COLO829 (cell line): ENCODE measurements at regions not wholly inside any gene's neighbourhood (a gene's known extent, or its start where the extent isn't known, plus 50 kb on each side); places are given as distances from the start of the nearest gene placed in this dataset.
"Not testable (repeated sequence)": the region's sequence is repeated elsewhere in the genome, so short reads cannot be mapped to it uniquely, and the experiment has no call there.

ENCODE experiments used
- DNase-seq: peaks from one replicate; pipeline ENCODE4 v3.0.0; 2012; ENCODE audit warnings: low spot score

GRCh38 chr5:142542078-142542477 is 143.8 kb downstream of the FGF1 start:
- DNase-seq, result no peak

- DNase-seq, result no peak
These were observed 144.9 kb downstream of the FGF1 start for GRCh38 chr5:142540922-142541422.

GRCh38 chr5:142539154-142539740 is 146.6 kb downstream of the FGF1 start:
- DNase-seq, result no peak

- no peak for DNase-seq
These were observed 148.0 kb downstream of the FGF1 start for GRCh38 chr5:142537938-142538337.

GRCh38 chr5:142532781-142533176 is 153.1 kb downstream of the FGF1 start:
- DNase-seq, result no peak

- no peak for DNase-seq
These were observed 153.7 kb downstream of the FGF1 start for GRCh38 chr5:142531977-142532780.

- no peak for DNase-seq
These were observed 155.0 kb downstream of the FGF1 start for GRCh38 chr5:142530904-142531303.

GRCh38 chr5:142529626-142530278 is 156.1 kb downstream of the FGF1 start:
- no peak for DNase-seq

GRCh38 chr5:142527664-142528295 is 158.1 kb downstream of the FGF1 start:
- no peak for DNase-seq

- no peak for DNase-seq
These were observed 158.7 kb downstream of the FGF1 start for GRCh38 chr5:142527234-142527633.

GRCh38 chr5:142522983-142523382 is 162.9 kb downstream of the FGF1 start:
- no peak for DNase-seq

GRCh38 chr5:142521706-142522105 is 164.2 kb downstream of the FGF1 start:
- DNase-seq, result no peak

GRCh38 chr5:142520885-142521284 is 165.0 kb downstream of the FGF1 start:
- DNase-seq, result no peak

- not testable (repeated sequence) for DNase-seq
These were observed 166.0 kb downstream of the FGF1 start for GRCh38 chr5:142519913-142520312.

- DNase-seq, result no peak
These were observed 168.1 kb downstream of the FGF1 start for GRCh38 chr5:142517840-142518239.

- no peak for DNase-seq
These were observed 169.2 kb downstream of the FGF1 start for GRCh38 chr5:142516732-142517131.

GRCh38 chr5:142515036-142515435 is 170.9 kb downstream of the FGF1 start:
- DNase-seq, result no peak

GRCh38 chr5:142514196-142514595 is 171.7 kb downstream of the FGF1 start:
- no peak for DNase-seq

- DNase-seq, result no peak
These were observed 173.5 kb downstream of the FGF1 start for GRCh38 chr5:142512043-142513042.

GRCh38 chr5:142511358-142511757 is 174.5 kb downstream of the FGF1 start:
- no peak for DNase-seq

- DNase-seq, result no peak
These were observed 176.9 kb downstream of the FGF1 start for GRCh38 chr5:142509026-142509425.
